Smooth muscle cell (in vitro differentiated cells): ENCODE measurements at regions not wholly inside any gene's neighbourhood (a gene's known extent, or its start where the extent isn't known, plus 50 kb on each side); places are given as distances from the start of the nearest gene placed in this dataset.

ENCODE experiments used
- DNase-seq: peaks from one replicate; lab custom pipeline; 2025; ENCODE audit not compliant: unreplicated experiment; lab: John Stamatoyannopoulos, UW
- H2AFZ ChIP-seq: fragments of 200-600 bp; sonication (generic); 2 replicates; pipeline ENCODE4 v1.6.0; 2016; ENCODE audit warnings: antibody characterized with exemption, low read depth, mild to moderate bottlenecking
- H3F3A ChIP-seq: fragments of 200-600 bp; sonication (generic); 2 replicates; pipeline ENCODE4 v1.6.0; 2017; ENCODE audit warnings: antibody characterized with exemption, low read depth
- H3K27ac ChIP-seq: fragments of 200-600 bp; sonication (generic); 2 replicates; pipeline ENCODE4 v1.5.1; 2016; ENCODE audit warnings: low read depth, mild to moderate bottlenecking
- H3K27me3 ChIP-seq: fragments of 200-600 bp; sonication (generic); 2 replicates; pipeline ENCODE4 v1.6.1; 2016; ENCODE audit warnings: low read depth, mild to moderate bottlenecking
- H3K36me3 ChIP-seq: fragments of 200-600 bp; sonication (generic); 2 replicates; pipeline ENCODE4 v1.5.1; 2016; ENCODE audit warnings: low read depth
- H3K4me1 ChIP-seq: fragments of 200-600 bp; sonication (generic); 2 replicates; pipeline ENCODE4 v1.5.1; 2016; ENCODE audit warnings: low read depth
- H3K4me2 ChIP-seq: fragments of 200-600 bp; sonication (generic); 2 replicates; pipeline ENCODE4 v1.6.0; 2016; ENCODE audit warnings: mild to moderate bottlenecking
- H3K4me3 ChIP-seq: fragments of 200-600 bp; sonication (generic); 2 replicates; pipeline ENCODE4 v1.5.1; 2016; ENCODE audit warnings: mild to moderate bottlenecking
- H3K79me2 ChIP-seq: fragments of 200-600 bp; sonication (generic); 2 replicates; pipeline ENCODE4 v1.6.0; 2016; ENCODE audit warnings: low read depth, mild to moderate bottlenecking
- H3K9ac ChIP-seq: fragments of 200-600 bp; sonication (generic); 2 replicates; pipeline ENCODE4 v1.6.0; 2016; ENCODE audit warnings: low read depth
- H3K9me3 ChIP-seq: fragments of 200-600 bp; sonication (generic); replicated peaks from 2 replicates; pipeline ENCODE4 v1.5.1; 2016; ENCODE audit warnings: low read depth
- H4K20me1 ChIP-seq: fragments of 200-600 bp; sonication (generic); 2 replicates; pipeline ENCODE4 v1.6.0; 2016; ENCODE audit warnings: low read depth
- WGBS: methylation state at CpG from one replicate; pipeline ENCODE4 v1.1.7; 2016; ENCODE audit warnings: low lambda C conversion rate; 5-methylcytosine and 5-hydroxymethylcytosine counted together
- TF ChIP-seq, protein P1 (sequence below): fragments of 200-600 bp; sonication (generic); IDR thresholded peaks from 2 replicates; pipeline ENCODE4 v1.5.1; 2017; ENCODE audit warnings: borderline replicate concordance, mild to moderate bottlenecking, antibody characterized with exemption; ENCODE audit not compliant: insufficient read depth, poor library complexity, severe bottlenecking

DNA sequence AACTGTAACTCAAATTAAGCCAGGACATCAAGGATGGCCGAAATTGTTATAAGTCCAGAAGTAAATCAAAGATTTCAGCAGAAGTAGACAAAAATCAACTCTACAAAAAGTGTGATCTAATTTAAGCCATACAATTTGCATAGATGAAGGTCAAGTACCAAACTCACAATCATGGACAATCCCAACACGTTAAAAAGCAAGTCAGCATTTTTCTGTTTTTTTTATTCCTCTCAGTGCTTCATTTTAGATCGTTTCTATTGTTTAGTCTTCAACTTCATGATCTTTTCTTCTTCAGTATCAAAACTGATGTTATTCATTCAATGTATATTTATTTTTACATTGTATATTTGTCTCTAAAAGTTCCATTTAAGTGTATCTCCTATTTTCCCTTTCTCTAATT, 674.3 kb upstream of the PHF14 start:
- no peaks in the 10 kb centered on the region for H4K20me1 ChIP-seq
- TF ChIP-seq, protein P1, sequence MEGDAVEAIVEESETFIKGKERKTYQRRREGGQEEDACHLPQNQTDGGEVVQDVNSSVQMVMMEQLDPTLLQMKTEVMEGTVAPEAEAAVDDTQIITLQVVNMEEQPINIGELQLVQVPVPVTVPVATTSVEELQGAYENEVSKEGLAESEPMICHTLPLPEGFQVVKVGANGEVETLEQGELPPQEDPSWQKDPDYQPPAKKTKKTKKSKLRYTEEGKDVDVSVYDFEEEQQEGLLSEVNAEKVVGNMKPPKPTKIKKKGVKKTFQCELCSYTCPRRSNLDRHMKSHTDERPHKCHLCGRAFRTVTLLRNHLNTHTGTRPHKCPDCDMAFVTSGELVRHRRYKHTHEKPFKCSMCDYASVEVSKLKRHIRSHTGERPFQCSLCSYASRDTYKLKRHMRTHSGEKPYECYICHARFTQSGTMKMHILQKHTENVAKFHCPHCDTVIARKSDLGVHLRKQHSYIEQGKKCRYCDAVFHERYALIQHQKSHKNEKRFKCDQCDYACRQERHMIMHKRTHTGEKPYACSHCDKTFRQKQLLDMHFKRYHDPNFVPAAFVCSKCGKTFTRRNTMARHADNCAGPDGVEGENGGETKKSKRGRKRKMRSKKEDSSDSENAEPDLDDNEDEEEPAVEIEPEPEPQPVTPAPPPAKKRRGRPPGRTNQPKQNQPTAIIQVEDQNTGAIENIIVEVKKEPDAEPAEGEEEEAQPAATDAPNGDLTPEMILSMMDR, result no peak
- no peaks in the 10 kb centered on the region for H3F3A ChIP-seq
- H3K4me3 ChIP-seq, result no peak overlapping the region
- H3K79me2 ChIP-seq, result no peaks in the 10 kb centered on the region
- no peak for DNase-seq
- no peaks in the 10 kb centered on the region for H3K9me3 ChIP-seq
- no peaks in the 10 kb centered on the region for H3K27me3 ChIP-seq
- no peaks in the 10 kb centered on the region for H3K4me1 ChIP-seq
- H2AFZ ChIP-seq, result no peak overlapping the region
- H3K9ac ChIP-seq, result no peak overlapping the region
- no peak overlapping the region for H3K4me2 ChIP-seq
- H3K27ac ChIP-seq, result no peak overlapping the region
- WGBS, result 85% methylated on average over 3 of the region's 3 CpGs
- no peaks in the 10 kb centered on the region for H3K36me3 ChIP-seq

DNA sequence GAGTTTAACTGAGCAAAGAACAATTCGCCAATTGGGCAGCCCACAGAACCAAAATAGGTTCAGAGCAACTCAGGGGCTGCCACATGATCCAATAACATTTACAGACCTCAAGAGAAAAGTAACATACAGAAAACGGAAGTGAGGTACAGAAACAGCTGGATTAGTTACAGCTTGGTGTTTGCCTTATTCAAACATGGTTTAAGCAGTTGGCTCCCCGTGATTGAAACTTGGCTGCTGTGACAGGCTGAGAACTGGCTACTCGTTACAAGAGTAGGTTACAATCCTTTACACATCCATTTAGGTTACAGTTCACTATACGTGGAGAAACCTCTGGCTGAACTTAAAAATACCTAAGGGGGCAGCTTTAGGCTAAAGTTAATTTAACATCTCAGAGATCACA, 673.1 kb upstream of the PHF14 start:
- Histone ChIP-seq H3K9me3 (no peaks in the 10 kb centered on the region), H3K4me2 (no peak overlapping the region), H3F3A (no peaks in the 10 kb centered on the region), H3K27ac (no peak overlapping the region), H3K4me3 (no peak overlapping the region), H3K4me1 (no peaks in the 10 kb centered on the region), H3K36me3 (no peaks in the 10 kb centered on the region), H2AFZ (peak overlapping the region; percentile 18), H4K20me1 (no peaks in the 10 kb centered on the region), H3K27me3 (no peaks in the 10 kb centered on the region), H3K79me2 (no peaks in the 10 kb centered on the region), H3K9ac (no peak overlapping the region)
- TF ChIP-seq, protein P1, result no peak
- no peak for DNase-seq
- 73% methylated on average over 5 of the region's 5 CpGs for WGBS

DNA sequence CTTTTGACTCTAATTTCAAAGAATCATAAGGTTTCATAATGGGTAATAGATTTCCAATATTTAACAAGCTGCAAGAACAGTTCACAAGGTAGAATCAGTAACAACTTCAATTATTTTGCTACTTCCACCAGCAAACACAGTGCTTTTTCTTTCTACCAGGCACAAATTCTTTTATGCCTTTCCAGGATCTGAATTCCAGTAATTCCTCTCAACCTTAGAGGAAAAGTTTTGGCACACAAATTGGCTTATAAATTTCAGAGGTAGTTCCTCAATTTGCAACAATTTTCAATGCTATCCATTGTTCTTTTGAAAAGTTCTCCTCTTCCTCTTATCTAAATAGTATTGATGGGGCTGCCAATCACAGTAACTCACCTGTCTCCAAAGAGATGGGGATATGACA, 665.4 kb upstream of the PHF14 start:
- Histone ChIP-seq H3K27me3 (no peaks in the 10 kb centered on the region), H3K79me2 (no peaks in the 10 kb centered on the region), H3K27ac (no peak overlapping the region), H3F3A (no peaks in the 10 kb centered on the region), H3K9me3 (no peaks in the 10 kb centered on the region), H3K4me3 (no peak overlapping the region), H3K36me3 (no peaks in the 10 kb centered on the region), H3K4me1 (no peaks in the 10 kb centered on the region), H3K4me2 (no peak overlapping the region), H3K9ac (no peak overlapping the region), H4K20me1 (no peaks in the 10 kb centered on the region), H2AFZ (no peak overlapping the region)
- no peak for DNase-seq
- TF ChIP-seq, protein P1, result no peak

DNA sequence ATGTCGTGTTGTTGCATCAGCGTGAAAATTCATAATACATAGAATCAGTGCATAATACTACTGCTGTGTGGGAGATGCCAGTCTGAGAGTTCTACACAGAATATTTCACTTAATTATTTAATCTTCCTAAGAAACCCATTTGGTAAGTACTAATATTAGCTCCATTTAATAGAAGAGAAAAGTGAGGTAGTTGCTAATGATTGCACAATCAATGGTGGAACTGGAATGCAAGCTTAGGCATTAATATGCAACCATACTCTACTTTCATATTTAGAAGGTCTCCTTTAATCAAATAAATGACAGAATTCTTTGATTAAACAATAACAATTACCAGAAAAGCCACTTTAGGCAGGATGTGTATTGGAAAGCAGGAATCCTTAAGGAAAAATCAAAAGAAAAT, 660.7 kb upstream of the PHF14 start:
- H3K4me1 ChIP-seq, result no peaks in the 10 kb centered on the region
- no peaks in the 10 kb centered on the region for H3K79me2 ChIP-seq
- TF ChIP-seq, protein P1, result no peak
- H3K9ac ChIP-seq, result no peak overlapping the region
- H3K4me3 ChIP-seq, result no peak overlapping the region
- no peak for DNase-seq
- no peak overlapping the region for H3K27ac ChIP-seq
- H3K27me3 ChIP-seq, result no peaks in the 10 kb centered on the region
- WGBS, result 100% methylated on average over 2 of the region's 2 CpGs
- no peaks in the 10 kb centered on the region for H3K36me3 ChIP-seq
- no peak overlapping the region for H3K4me2 ChIP-seq
- no peak overlapping the region for H2AFZ ChIP-seq
- no peaks in the 10 kb centered on the region for H4K20me1 ChIP-seq
- H3F3A ChIP-seq, result no peaks in the 10 kb centered on the region
- no peaks in the 10 kb centered on the region for H3K9me3 ChIP-seq
